ENCODE measurements at regions not wholly inside any gene's neighbourhood (a gene's known extent, or its start where the extent isn't known, plus 50 kb on each side); places are given as distances from the start of the nearest gene placed in this dataset.

GRCh38 chr10:4260483-4261124 lies 475.6 kb upstream of the KLF6 start:
- Histone ChIP-seq H3K27me3 (ENCODE audit: control insufficient read depth in 5 of 5, insufficient read depth in 4 of 5, low read length in 5 of 5) (no peaks in the 10 kb centered on the region), H3K4me1 (ENCODE audit: control insufficient read depth in 5 of 5, insufficient read depth in 5 of 5, low read length in 5 of 5) (peaks cover 0 to 20% (median 9%) of the 10 kb centered on the region in 5 donors), H3K9ac (ENCODE audit: low read length in 5 of 5) (no peak overlapping the region), H3K9me3 (ENCODE audit: control insufficient read depth in 5 of 5, low read length in 5 of 5) (no peaks in the 10 kb centered on the region), H3K4me3 (ENCODE audit: low read depth in 1 of 5, low read length in 5 of 5) (no peak overlapping the region), H3K27ac (ENCODE audit: low read depth, low read length) (no peak overlapping the region), H3K36me3 (ENCODE audit: control insufficient read depth in 5 of 5, insufficient read depth in 5 of 5, low read length in 5 of 5) (no peaks in the 10 kb centered on the region)

- H3K27ac ChIP-seq (ENCODE audit: low read depth, low read length) = no peak overlapping the region
- H3K4me1 ChIP-seq (ENCODE audit: control insufficient read depth in 5 of 5, insufficient read depth in 5 of 5, low read length in 5 of 5) = peaks cover 0 to 8% (median 0%) of the 10 kb centered on the region in 5 donors
- no peak overlapping the region for H3K9ac ChIP-seq (ENCODE audit: low read length in 5 of 5)
- no peaks in the 10 kb centered on the region for H3K27me3 ChIP-seq (ENCODE audit: control insufficient read depth in 5 of 5, insufficient read depth in 4 of 5, low read length in 5 of 5)
- H3K9me3 ChIP-seq (ENCODE audit: control insufficient read depth in 5 of 5, low read length in 5 of 5) = no peaks in the 10 kb centered on the region
- no peak overlapping the region for H3K4me3 ChIP-seq (ENCODE audit: low read depth in 1 of 5, low read length in 5 of 5)
- no peaks in the 10 kb centered on the region for H3K36me3 ChIP-seq (ENCODE audit: control insufficient read depth in 5 of 5, insufficient read depth in 5 of 5, low read length in 5 of 5)
Measured at GRCh38 chr10:4257939-4258465, 473.0 kb upstream of the KLF6 start.

- Histone ChIP-seq H3K4me3 (ENCODE audit: low read depth in 1 of 5, low read length in 5 of 5) (no peak overlapping the region), H3K9me3 (ENCODE audit: control insufficient read depth in 5 of 5, low read length in 5 of 5) (no peaks in the 10 kb centered on the region), H3K36me3 (ENCODE audit: control insufficient read depth in 5 of 5, insufficient read depth in 5 of 5, low read length in 5 of 5) (no peaks in the 10 kb centered on the region), H3K27ac (ENCODE audit: low read depth, low read length) (no peak overlapping the region), H3K4me1 (ENCODE audit: control insufficient read depth in 5 of 5, insufficient read depth in 5 of 5, low read length in 5 of 5) (peaks cover 0 to 8% (median 0%) of the 10 kb centered on the region in 5 donors), H3K27me3 (ENCODE audit: control insufficient read depth in 5 of 5, insufficient read depth in 4 of 5, low read length in 5 of 5) (no peaks in the 10 kb centered on the region), H3K9ac (ENCODE audit: low read length in 5 of 5) (no peak overlapping the region)
Measured at GRCh38 chr10:4256971-4257370, 472.0 kb upstream of the KLF6 start.

- H3K9ac ChIP-seq (ENCODE audit: low read length in 5 of 5) = no peak overlapping the region
- H3K36me3 ChIP-seq (ENCODE audit: control insufficient read depth in 5 of 5, insufficient read depth in 5 of 5, low read length in 5 of 5) = no peaks in the 10 kb centered on the region
- no peaks in the 10 kb centered on the region for H3K9me3 ChIP-seq (ENCODE audit: control insufficient read depth in 5 of 5, low read length in 5 of 5)
- no peak overlapping the region for H3K27ac ChIP-seq (ENCODE audit: low read depth, low read length)
- H3K4me1 ChIP-seq (ENCODE audit: control insufficient read depth in 5 of 5, insufficient read depth in 5 of 5, low read length in 5 of 5) = peaks cover 0 to 8% (median 0%) of the 10 kb centered on the region in 5 donors
- no peaks in the 10 kb centered on the region for H3K27me3 ChIP-seq (ENCODE audit: control insufficient read depth in 5 of 5, insufficient read depth in 4 of 5, low read length in 5 of 5)
- H3K4me3 ChIP-seq (ENCODE audit: low read depth in 1 of 5, low read length in 5 of 5) = no peak overlapping the region
Measured at GRCh38 chr10:4255751-4256150, 470.7 kb upstream of the KLF6 start.

GRCh38 chr10:4254101-4254994 lies 469.3 kb upstream of the KLF6 start:
- Histone ChIP-seq H3K4me3 (ENCODE audit: low read depth in 1 of 5, low read length in 5 of 5) (no peak overlapping the region), H3K27ac (ENCODE audit: low read depth, low read length) (peak overlapping the region; percentile 3), H3K4me1 (ENCODE audit: control insufficient read depth in 5 of 5, insufficient read depth in 5 of 5, low read length in 5 of 5) (peaks cover 0 to 8% (median 0%) of the 10 kb centered on the region in 5 donors), H3K27me3 (ENCODE audit: control insufficient read depth in 5 of 5, insufficient read depth in 4 of 5, low read length in 5 of 5) (no peaks in the 10 kb centered on the region), H3K36me3 (ENCODE audit: control insufficient read depth in 5 of 5, insufficient read depth in 5 of 5, low read length in 5 of 5) (no peaks in the 10 kb centered on the region), H3K9me3 (ENCODE audit: control insufficient read depth in 5 of 5, low read length in 5 of 5) (no peaks in the 10 kb centered on the region), H3K9ac (ENCODE audit: low read length in 5 of 5) (no peak overlapping the region)

- no peaks in the 10 kb centered on the region for H3K36me3 ChIP-seq (ENCODE audit: control insufficient read depth in 5 of 5, insufficient read depth in 5 of 5, low read length in 5 of 5)
- H3K4me3 ChIP-seq (ENCODE audit: low read depth in 1 of 5, low read length in 5 of 5) = no peak overlapping the region
- no peak overlapping the region for H3K27ac ChIP-seq (ENCODE audit: low read depth, low read length)
- H3K4me1 ChIP-seq (ENCODE audit: control insufficient read depth in 5 of 5, insufficient read depth in 5 of 5, low read length in 5 of 5) = peaks cover 0 to 8% (median 0%) of the 10 kb centered on the region in 5 donors
- no peaks in the 10 kb centered on the region for H3K9me3 ChIP-seq (ENCODE audit: control insufficient read depth in 5 of 5, low read length in 5 of 5)
- no peaks in the 10 kb centered on the region for H3K27me3 ChIP-seq (ENCODE audit: control insufficient read depth in 5 of 5, insufficient read depth in 4 of 5, low read length in 5 of 5)
- no peak overlapping the region for H3K9ac ChIP-seq (ENCODE audit: low read length in 5 of 5)
Measured at GRCh38 chr10:4252701-4253100, 467.7 kb upstream of the KLF6 start.

GRCh38 chr10:4250587-4250887 lies 465.5 kb upstream of the KLF6 start:
- H3K4me3 ChIP-seq (ENCODE audit: low read depth in 1 of 5, low read length in 5 of 5) = no peak overlapping the region
- no peaks in the 10 kb centered on the region for H3K36me3 ChIP-seq (ENCODE audit: control insufficient read depth in 5 of 5, insufficient read depth in 5 of 5, low read length in 5 of 5)
- peaks cover 0 to 11% (median 0%) of the 10 kb centered on the region in 5 donors for H3K4me1 ChIP-seq (ENCODE audit: control insufficient read depth in 5 of 5, insufficient read depth in 5 of 5, low read length in 5 of 5)

GRCh38 chr10:4249841-4250586 lies 465.0 kb upstream of the KLF6 start:
- Histone ChIP-seq H3K4me1 (ENCODE audit: control insufficient read depth in 5 of 5, insufficient read depth in 5 of 5, low read length in 5 of 5) (peaks cover 0 to 11% (median 0%) of the 10 kb centered on the region in 5 donors), H3K9ac (ENCODE audit: low read length in 5 of 5) (no peak overlapping the region), H3K36me3 (ENCODE audit: control insufficient read depth in 5 of 5, insufficient read depth in 5 of 5, low read length in 5 of 5) (no peaks in the 10 kb centered on the region), H3K4me3 (ENCODE audit: low read depth in 1 of 5, low read length in 5 of 5) (no peak overlapping the region), H3K27ac (ENCODE audit: low read depth, low read length) (no peak overlapping the region), H3K9me3 (ENCODE audit: control insufficient read depth in 5 of 5, low read length in 5 of 5) (no peaks in the 10 kb centered on the region), H3K27me3 (ENCODE audit: control insufficient read depth in 5 of 5, insufficient read depth in 4 of 5, low read length in 5 of 5) (no peaks in the 10 kb centered on the region)

More at GRCh38 chr10:4250587-4250887, 465.5 kb upstream of the KLF6 start:
- H3K9ac ChIP-seq (ENCODE audit: low read length in 5 of 5) = no peak overlapping the region
- H3K9me3 ChIP-seq (ENCODE audit: control insufficient read depth in 5 of 5, low read length in 5 of 5) = no peaks in the 10 kb centered on the region
- H3K27me3 ChIP-seq (ENCODE audit: control insufficient read depth in 5 of 5, insufficient read depth in 4 of 5, low read length in 5 of 5) = no peaks in the 10 kb centered on the region
- no peak overlapping the region for H3K27ac ChIP-seq (ENCODE audit: low read depth, low read length)

GRCh38 chr10:4247379-4247778 lies 462.4 kb upstream of the KLF6 start:
- H3K9me3 ChIP-seq (ENCODE audit: control insufficient read depth in 5 of 5, low read length in 5 of 5) = no peaks in the 10 kb centered on the region
- no peaks in the 10 kb centered on the region for H3K27me3 ChIP-seq (ENCODE audit: control insufficient read depth in 5 of 5, insufficient read depth in 4 of 5, low read length in 5 of 5)
- no peak overlapping the region for H3K9ac ChIP-seq (ENCODE audit: low read length in 5 of 5)
- H3K4me1 ChIP-seq (ENCODE audit: control insufficient read depth in 5 of 5, insufficient read depth in 5 of 5, low read length in 5 of 5) = peaks cover 0 to 12% (median 9%) of the 10 kb centered on the region in 5 donors
- H3K4me3 ChIP-seq (ENCODE audit: low read depth in 1 of 5, low read length in 5 of 5) = no peak overlapping the region
- peak overlapping the region; percentile 22 for H3K27ac ChIP-seq (ENCODE audit: low read depth, low read length)
- H3K36me3 ChIP-seq (ENCODE audit: control insufficient read depth in 5 of 5, insufficient read depth in 5 of 5, low read length in 5 of 5) = no peaks in the 10 kb centered on the region
